CD4-positive, alpha-beta T cell (primary cell): ENCODE measurements at regions not wholly inside any gene's neighbourhood (a gene's known extent, or its start where the extent isn't known, plus 50 kb on each side); places are given as distances from the start of the nearest gene placed in this dataset.

Source experiments
- ATAC-seq: fragments of 200-7000 bp; cut with Tn5 transposase; one replicate; pipeline ENCODE4 v1.10.0; 2022; ENCODE audit warnings: mild to moderate bottlenecking; ENCODE audit not compliant: poor library complexity
- CTCF ChIA-PET: fragments of 350-600 bp; sonication (Branson Sonifier 250); formaldehyde crosslinking; loops from one replicate; lab custom pipeline; 2021; ENCODE audit warnings: antibody characterized with exemption, inconsistent platforms; lab: Charles Lee
- POLR2A ChIA-PET: fragments of 350-600 bp; sonication (Branson Sonifier 250); formaldehyde crosslinking; loops from one replicate; lab custom pipeline; 2021; ENCODE audit warnings: antibody characterized with exemption, inconsistent platforms; lab: Charles Lee
- DNase-seq, 14 experiments: peaks; one replicate each; pipeline ENCODE4 v3.0.0-alpha.2; 2013 to 2020; ENCODE audit warnings: mixed read lengths in 2 of 14
- H3K27ac ChIP-seq, 2 donors: one replicate each; pipeline versions ENCODE4 v1.5.1 to v1.7.0; 2013; ENCODE audit warnings: low read length in 2 of 2, low read depth in 1 of 2, mild to moderate bottlenecking in 1 of 2
- H3K27me3 ChIP-seq, 2 experiments: 1 replicate in 1 of 2; 2 replicates in 1 of 2; pipeline versions ENCODE4 v1.6.1 to v1.7.0; 2013; ENCODE audit warnings: low read length in 2 of 2, control low read depth in 1 of 2, mild to moderate bottlenecking in 1 of 2, moderate library complexity in 1 of 2; ENCODE audit not compliant: insufficient read depth in 2 of 2, control insufficient read depth in 1 of 2
- H3K36me3 ChIP-seq: one replicate; pipeline ENCODE4 v1.6.1; 2013; ENCODE audit warnings: low read length, control low read depth; ENCODE audit not compliant: insufficient read depth
- H3K4me1 ChIP-seq: one replicate; pipeline ENCODE4 v1.6.1; 2013; ENCODE audit warnings: low read length, control low read depth; ENCODE audit not compliant: insufficient read depth
- H3K4me3 ChIP-seq: one replicate; pipeline ENCODE4 v1.5.1; 2013; ENCODE audit warnings: mild to moderate bottlenecking, low read length, moderate library complexity
- H3K9me3 ChIP-seq, 2 experiments: 1 replicate in 1 of 2; 2 replicates in 1 of 2; pipeline versions ENCODE4 v1.6.1 to v1.7.0; 2013; ENCODE audit warnings: low read length in 2 of 2, mild to moderate bottlenecking in 2 of 2, control low read depth in 1 of 2, moderate library complexity in 1 of 2; ENCODE audit not compliant: control insufficient read depth in 1 of 2, insufficient read depth in 1 of 2
- H3K27ac Mint-ChIP-seq: one replicate; pipeline ENCODE4 v1.8.0; 2020; ENCODE audit warnings: mixed read lengths
- H3K27me3 Mint-ChIP-seq: one replicate; pipeline ENCODE4 v1.8.0; 2021; ENCODE audit warnings: mixed read lengths
- H3K36me3 Mint-ChIP-seq: one replicate; pipeline ENCODE4 v1.8.0; 2021; ENCODE audit warnings: low read depth, mixed read lengths
- H3K4me1 Mint-ChIP-seq: one replicate; pipeline ENCODE4 v1.8.0; 2021; ENCODE audit warnings: low read depth, mixed read lengths
- H3K4me3 Mint-ChIP-seq: one replicate; pipeline ENCODE4 v1.8.0; 2020; ENCODE audit warnings: mild to moderate bottlenecking, mixed read lengths
- H3K9me3 Mint-ChIP-seq: one replicate; pipeline ENCODE4 v1.8.0; 2020; ENCODE audit warnings: mixed read lengths
- CTCF ChIP-seq: fragments of 200-600 bp; IDR thresholded peaks from one replicate; pipeline ENCODE4 v1.8.0; 2022; ENCODE audit warnings: antibody characterized with exemption, mild to moderate bottlenecking
- intact Hi-C, 2 experiments: fragments of 100-400 bp; cut with DNase I in 1 of 2; cut with micrococcal nuclease in 1 of 2; formaldehyde crosslinking; loops; one replicate each; pipeline versions ENCODE4 v1.15.1 to v1.9.0; 2023 to 2025; cut with DNase I, micrococcal nuclease

- no peaks in the 10 kb centered on the region for H3K36me3 Mint-ChIP-seq
- CTCF ChIA-PET: no interaction called here
- POLR2A ChIA-PET: no interaction called here
These were observed 61.4 kb upstream of the BEGAIN start for GRCh38 chr14:100648474-100649172.

GRCh38 chr14:100649173-100649519, 61.9 kb upstream of the BEGAIN start:
- Mint-ChIP-seq H3K9me3 (no peaks in the 10 kb centered on the region), H3K27me3 (peaks cover 9% of the 10 kb centered on the region), H3K27ac (no peak overlapping the region), H3K4me3 (no peak overlapping the region), H3K36me3 (no peaks in the 10 kb centered on the region), H3K4me1 (peaks cover 21% of the 10 kb centered on the region)
- Histone ChIP-seq H3K4me3 (no peak overlapping the region), H3K36me3 (no peaks in the 10 kb centered on the region), H3K27ac (no peak overlapping the region), H3K9me3 (no peaks in the 10 kb centered on the region), H3K4me1 (peaks cover 27% of the 10 kb centered on the region), H3K27me3 (peaks cover 0 to 5% of the 10 kb centered on the region in 2 experiments)
- intact Hi-C loops: no loop called here
- ChIA-PET POLR2A (no interaction called here), CTCF (no interaction called here)
- TF ChIP-seq CTCF: no peak
- ATAC-seq: no peak
- no peak for DNase-seq

More at GRCh38 chr14:100648474-100649172, 61.4 kb upstream of the BEGAIN start:
- peaks cover 4% of the 10 kb centered on the region for H3K27me3 Mint-ChIP-seq
- no peak overlapping the region for H3K27ac Mint-ChIP-seq
- Histone ChIP-seq H3K9me3 (peaks cover 0 to 1% of the 10 kb centered on the region in 2 experiments), H3K27ac (no peak overlapping the region), H3K36me3 (no peaks in the 10 kb centered on the region), H3K4me3 (no peak overlapping the region), H3K4me1 (peaks cover 26% of the 10 kb centered on the region), H3K27me3 (no peaks in the 10 kb centered on the region)
- H3K4me1 Mint-ChIP-seq: peaks cover 25% of the 10 kb centered on the region
- no peak overlapping the region for H3K4me3 Mint-ChIP-seq
- ATAC-seq (no peak), DNase-seq (no peak)
- H3K9me3 Mint-ChIP-seq: no peaks in the 10 kb centered on the region
- no peak for TF ChIP-seq CTCF
- intact Hi-C loops: no loop called here

GRCh38 chr14:100651999-100652508, 64.8 kb upstream of the BEGAIN start:
- Mint-ChIP-seq H3K4me3 (no peak overlapping the region), H3K27ac (no peak overlapping the region)
- H3K4me3 ChIP-seq: no peak overlapping the region

More at GRCh38 chr14:100651999-100652508, 64.8 kb upstream of the BEGAIN start:
- ATAC-seq (no peak), DNase-seq (no peak)
- no peak for TF ChIP-seq CTCF
- Histone ChIP-seq H3K36me3 (no peaks in the 10 kb centered on the region), H3K4me1 (peaks cover 18% of the 10 kb centered on the region), H3K27ac (no peak overlapping the region), H3K27me3 (peaks cover 17 to 22% of the 10 kb centered on the region in 2 experiments), H3K9me3 (peaks cover 0 to 5% of the 10 kb centered on the region in 2 experiments)
- Mint-ChIP-seq H3K9me3 (no peaks in the 10 kb centered on the region), H3K27me3 (peaks cover 26% of the 10 kb centered on the region), H3K4me1 (peaks cover 5% of the 10 kb centered on the region), H3K36me3 (no peaks in the 10 kb centered on the region)
- intact Hi-C loops: loop anchor here in 1 of 2 experiments (2.0 to 5.0 kb wide), 2 partner anchors 211 to 975 kb away; no protein-coding TSS in a partner anchor
- ChIA-PET CTCF (interaction anchor here (1.9 kb wide), 1 partner anchor 268 kb away, joined by 16 read pairs; no protein-coding TSS in a partner anchor), POLR2A (no interaction called here)
